ENCODE measurements at regions not wholly inside any gene's neighbourhood (a gene's known extent, or its start where the extent isn't known, plus 50 kb on each side); places are given as distances from the start of the nearest gene placed in this dataset.
"Not testable (repeated sequence)": the region's sequence is repeated elsewhere in the genome, so short reads cannot be mapped to it uniquely, and the experiment has no call there.

DNA sequence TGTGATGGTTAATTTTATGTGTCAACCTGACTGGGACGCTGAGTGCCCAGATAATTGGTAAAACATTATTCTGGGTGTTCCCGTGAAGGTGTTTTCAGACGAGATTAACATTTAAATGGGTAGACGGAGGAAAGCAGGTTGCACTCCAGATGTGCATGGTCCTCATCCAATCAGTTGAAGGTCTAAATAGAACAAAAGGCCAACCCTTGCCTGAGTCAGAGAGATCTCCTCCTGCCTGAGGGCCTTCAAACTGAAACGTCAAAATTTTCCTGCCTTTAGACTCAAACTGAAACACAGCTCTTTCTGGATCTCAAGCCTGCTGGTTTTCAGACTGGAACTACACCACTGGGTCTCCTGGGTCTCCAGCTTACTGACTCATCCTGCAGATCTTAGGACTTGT lies 73.5 kb downstream of the NPIPA8 start:
- DNase-seq (ENCODE audit: low read depth), result not testable (repeated sequence)

DNA sequence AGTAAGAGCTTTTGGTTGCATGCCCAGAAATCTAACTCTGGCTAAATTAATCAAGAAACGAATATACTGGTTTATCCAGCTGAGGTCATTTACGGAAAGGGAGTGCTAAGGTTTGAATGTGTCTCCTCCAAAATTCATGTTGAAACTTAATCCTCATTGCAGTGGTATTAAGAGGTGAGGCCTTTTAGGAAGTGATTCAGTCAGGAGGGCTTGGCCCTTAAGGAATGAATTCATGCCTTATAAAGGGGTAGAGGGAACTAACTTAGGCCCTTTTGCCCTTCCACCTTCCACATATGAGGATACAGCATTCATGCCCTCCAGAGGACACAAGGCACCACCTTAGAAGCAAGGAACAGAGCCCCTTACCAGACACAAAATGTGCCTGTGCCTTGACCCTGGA lies 74.7 kb downstream of the NPIPA8 start:
- DNase-seq (ENCODE audit: low read depth), result not testable (repeated sequence)

DNA sequence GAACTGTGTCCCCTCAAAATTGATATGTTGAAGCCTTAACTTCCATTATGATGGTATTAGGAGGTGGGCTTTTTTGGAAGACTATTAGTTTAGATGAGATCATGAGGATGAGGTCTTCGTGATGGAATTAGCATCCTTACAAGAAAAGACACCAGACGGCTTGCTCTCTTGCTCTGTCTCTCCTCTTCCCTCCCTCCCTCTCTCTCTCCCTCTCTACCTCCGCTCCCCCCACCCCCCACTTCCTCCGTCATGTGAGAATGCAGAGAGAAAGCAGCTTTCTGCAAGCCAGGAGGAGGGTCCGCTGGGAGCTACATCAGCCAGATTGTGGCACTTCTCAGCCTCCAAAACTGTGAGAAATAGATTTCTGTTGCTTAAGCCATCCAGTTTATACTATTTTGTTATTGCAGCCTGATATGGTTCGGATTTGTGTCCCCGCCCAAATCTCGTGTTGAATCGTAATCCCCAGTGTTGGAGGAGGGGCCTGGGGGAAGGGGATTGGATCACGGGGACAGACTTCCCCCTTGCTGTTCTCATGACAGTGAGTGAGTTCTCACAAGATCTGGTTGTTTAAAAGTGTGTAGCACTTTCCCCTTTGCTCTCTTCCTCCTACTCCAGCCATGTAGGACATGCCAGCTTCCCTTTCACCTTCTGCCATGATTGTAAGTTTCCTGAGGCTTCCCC lies 76.9 kb downstream of the NPIPA8 start:
- DNase-seq (ENCODE audit: low read depth), result not testable (repeated sequence)

DNA sequence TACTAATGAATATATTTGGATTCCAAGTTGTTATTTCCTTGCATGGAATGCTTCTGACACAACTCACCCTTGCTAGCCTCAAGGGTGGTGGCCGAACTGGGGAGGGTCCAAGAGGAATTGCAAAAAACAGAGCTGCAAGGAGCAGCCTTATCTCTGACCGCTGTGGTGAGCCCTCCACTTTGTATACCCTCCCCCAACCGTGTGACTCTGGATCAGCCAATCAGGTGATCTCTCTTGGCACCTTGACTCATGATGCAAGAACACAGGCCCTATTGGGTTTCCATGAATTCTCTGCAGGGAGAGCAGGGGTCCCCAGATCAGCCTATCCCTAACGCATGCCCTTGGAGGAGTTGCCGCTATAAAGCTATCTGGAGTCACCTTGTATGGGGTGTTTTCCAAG lies 83.6 kb downstream of the NPIPA8 start:
- not testable (repeated sequence) for DNase-seq (ENCODE audit: low read depth)

DNA sequence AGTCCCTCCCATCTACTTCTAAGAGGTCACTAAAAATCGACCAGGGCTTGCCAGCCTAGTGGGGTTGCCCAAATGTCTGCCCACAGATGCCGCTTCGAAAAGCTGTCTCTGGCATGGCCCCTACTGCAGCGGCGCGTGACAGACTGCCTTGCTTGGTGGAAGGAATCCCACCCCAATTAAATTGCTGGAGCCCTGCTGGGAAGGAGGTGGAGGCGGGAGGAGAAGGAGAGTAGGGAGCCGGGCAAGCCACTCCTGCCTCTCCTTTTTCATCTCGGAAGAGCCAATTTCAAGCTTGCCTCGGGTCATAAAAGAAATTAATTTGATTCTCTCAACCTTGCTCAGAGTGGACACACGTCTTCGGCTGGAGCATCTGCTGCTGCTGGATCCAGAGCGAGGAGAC lies 106.0 kb downstream of the NPIPA8 start:
- DNase-seq (ENCODE audit: low read depth), result not testable (repeated sequence)

DNA sequence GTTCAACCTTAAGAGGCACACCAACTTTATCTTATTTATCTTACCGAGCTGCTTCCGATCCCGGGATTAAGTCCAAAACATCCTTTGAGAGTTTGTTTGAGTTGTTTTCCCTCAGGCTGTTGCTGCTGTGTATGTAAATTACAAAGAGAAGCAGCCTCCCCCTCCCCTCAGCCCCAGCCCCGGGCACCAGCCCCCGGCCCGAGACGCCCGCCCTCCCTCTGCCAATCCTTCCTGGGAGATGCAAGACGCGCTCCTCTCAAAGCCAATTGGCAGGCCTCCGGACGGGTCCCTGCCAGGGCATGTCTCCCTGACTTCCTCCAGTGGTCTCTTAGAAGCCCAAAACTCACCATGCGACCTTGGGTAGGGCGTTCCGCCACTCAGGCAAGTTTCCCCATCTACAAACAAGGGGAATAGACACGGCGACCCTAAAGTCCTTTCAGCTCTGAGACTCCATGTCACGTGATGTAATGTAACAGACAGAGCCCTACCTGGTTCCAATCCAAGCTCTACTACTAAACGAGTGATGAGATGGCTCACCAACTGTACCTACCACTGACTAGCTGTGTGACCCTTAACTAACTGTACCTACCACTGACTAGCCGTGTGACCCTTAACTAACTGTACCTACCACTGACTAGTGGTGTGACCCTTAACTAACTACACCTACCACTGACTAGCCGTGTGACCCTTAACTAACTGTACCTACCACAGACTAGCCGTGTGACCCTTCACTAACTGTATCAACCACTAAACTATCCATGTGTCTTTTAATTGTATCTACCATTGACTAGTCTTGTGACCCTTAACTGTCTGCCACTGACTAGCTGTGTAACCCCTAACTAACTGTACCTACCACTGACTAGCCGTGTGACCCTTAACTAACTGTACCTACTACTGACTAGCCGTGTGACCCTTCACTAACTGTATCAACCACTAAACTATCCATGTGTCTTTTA lies 114.2 kb downstream of the NPIPA8 start:
- not testable (repeated sequence) for DNase-seq (ENCODE audit: low read depth)

DNA sequence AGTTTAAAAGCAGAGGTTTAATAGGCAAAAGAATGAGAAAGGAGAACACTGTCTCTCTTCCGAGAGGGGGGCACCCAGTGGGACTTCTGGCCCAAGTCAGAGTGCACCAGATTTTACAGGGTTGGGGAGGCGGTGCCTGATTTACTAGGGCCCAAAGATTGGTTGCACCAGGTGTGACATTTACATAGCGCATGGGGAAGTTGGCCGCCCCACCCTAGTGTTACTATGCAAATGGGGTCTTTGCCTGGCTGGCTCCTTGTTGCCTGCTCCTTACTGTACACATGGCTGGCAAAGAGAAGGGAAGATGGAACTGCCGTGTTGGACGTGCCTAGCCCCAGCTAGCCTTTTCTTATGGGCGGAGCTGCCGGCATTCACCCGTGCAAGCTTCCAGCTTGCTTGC lies 118.8 kb downstream of the NPIPA8 start:
- DNase-seq (ENCODE audit: low read depth), result not testable (repeated sequence)

DNA sequence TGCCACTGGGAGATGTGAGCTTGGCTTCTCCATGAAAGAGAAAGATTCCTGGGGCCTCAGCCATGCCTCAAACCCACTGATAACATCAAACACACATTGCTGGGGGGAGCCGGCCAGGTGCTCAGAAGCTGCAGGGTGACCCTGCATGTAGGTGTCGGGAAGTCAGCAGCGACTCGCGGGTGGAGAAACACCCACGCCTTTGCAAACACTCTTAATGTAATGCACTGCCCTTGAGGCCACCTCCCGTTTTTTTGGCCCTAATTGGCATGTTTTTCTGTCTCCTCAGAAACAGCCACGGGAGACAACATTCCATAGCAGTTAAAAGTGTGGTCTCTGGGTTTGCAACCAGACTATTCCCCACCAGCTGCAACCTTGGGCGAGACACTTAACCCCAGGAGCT lies 119.7 kb downstream of the NPIPA8 start:
- not testable (repeated sequence) for DNase-seq (ENCODE audit: low read depth)

DNA sequence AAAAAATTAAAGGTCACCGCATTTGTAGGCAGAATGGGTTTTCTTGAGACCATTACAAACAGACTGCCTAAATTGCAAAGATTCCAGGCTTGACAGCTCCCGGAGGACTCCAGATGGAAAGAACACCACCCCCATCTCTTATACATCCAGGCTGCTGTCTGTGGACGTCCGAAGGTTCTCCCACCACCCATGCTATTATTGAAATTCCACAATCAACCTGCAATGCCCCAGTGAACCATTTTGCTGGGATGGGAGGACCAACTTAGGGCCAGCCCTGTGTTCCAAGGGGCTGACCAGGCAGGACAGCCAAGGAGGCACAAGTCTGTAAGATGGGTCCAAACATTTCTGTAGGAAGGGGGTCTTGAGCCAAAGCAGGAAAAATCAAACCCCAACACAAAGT lies 122.7 kb downstream of the NPIPA8 start:
- DNase-seq (ENCODE audit: low read depth), result not testable (repeated sequence)

DNA sequence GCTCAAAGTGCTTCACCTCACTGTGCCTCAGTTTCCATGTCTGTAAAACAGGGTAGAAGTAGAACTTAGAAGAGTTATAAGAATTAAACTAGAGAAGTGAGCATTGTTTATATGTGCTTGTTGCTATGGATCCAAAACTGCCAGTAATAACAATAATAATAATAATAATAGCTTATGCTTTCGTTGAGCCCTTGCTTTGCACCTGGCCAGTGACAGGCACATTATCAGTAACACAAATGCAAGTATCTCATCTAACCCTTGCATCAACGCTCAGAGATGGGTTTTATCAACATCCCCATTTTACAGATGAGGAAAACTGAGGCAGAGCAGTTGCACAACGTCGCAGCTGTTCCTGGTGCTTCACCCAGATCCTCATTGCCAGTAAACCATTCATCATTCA lies 125.0 kb downstream of the NPIPA8 start:
- not testable (repeated sequence) for DNase-seq (ENCODE audit: low read depth)

DNA sequence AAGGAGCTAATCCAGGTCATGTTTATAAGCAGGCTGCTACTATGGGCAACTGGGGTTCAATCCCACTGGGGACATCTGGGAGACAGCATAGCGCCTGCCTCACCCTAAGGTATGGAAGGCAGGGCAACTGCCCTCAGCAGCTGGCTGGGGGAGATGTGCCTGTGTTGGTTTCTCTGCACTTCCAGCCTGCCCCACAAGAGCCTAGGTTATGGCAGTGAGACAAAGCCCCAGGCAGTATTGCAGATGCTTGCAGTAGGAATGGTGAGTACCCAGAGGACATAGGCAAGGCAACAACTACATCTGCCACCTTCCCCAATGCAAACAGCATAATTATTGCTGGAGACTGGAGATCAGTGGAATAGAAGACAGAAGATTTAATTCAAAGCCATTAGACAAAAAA lies 131.8 kb downstream of the NPIPA8 start:
- not testable (repeated sequence) for DNase-seq (ENCODE audit: low read depth)

DNA sequence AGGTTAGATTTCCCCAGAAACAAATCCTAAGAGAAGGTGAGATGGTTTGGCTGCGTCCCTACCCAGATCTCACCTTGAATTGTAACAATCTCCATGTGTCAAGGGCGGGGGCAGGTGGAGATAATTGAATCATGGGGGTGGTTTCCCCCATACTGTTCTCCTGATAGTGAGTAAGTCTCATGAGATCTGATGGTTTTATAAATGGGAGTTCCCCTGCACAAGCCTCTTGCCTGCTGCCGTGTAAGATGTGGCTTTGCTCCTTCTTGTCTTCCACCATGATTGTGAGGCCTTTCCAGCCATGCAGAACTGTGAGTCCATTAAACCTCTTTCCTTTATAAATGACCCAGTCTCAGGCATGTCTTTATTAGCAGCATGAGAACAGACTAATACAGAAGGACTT lies 132.2 kb downstream of the NPIPA8 start:
- not testable (repeated sequence) for DNase-seq (ENCODE audit: low read depth)

DNA sequence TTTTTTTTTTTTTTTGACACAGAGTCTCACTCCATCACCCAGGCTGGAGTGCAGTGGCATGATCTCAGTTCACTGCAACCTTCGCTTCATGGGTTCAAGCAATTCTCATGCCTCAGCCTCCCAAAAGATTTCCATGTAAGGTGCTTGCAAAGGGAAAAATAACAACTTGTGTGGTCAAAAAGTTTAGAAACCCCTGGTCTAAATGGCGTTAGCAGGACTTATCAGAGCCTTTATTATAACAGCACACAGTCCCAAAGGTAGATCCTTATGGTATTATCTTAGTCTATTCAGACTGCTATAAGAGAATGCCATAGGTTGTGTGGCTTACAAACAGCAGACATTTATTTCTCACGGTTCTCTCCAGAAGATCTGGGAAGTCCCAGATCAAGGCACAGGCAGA lies 135.0 kb downstream of the NPIPA8 start:
- DNase-seq (ENCODE audit: low read depth), result not testable (repeated sequence)

DNA sequence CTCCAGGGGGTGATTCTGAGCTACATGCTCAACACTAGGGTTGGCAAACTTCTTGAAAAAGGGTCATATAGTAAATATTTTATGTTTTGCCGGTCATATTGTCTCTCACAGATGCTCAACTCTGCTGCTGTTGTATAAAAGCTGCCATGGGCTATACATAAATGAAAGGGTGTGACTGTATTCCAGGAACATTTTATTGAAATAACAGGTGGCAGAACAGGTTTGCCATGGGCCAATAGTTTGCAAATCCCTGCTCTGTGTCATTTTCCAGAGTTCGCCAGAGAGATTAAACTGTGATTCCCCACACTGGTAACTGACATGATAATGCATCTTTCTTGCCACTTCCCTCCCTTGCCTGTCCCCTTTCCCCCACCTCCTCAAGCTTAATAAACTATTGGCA lies 144.1 kb downstream of the NPIPA8 start:
- DNase-seq (ENCODE audit: low read depth), result not testable (repeated sequence)

DNA sequence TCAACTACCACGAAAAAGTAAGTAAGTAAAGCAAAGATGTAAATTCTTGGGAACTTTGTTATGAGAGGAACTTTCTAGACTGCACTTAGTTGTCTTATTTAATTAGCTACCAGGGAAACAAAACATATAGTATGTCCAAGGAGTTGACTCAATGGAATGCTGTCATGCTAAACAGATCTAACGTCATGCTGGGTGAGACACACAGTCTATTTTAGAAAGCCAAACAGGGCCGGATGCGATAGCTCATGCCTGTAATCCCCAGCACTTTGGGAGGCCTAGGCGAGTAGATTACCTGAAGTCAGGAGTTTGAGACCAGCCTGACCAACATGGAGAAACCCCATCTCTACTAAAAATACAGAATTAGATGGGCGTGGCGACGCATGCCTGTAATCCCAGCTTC lies 146.4 kb downstream of the NPIPA8 start:
- not testable (repeated sequence) for DNase-seq (ENCODE audit: low read depth)

DNA sequence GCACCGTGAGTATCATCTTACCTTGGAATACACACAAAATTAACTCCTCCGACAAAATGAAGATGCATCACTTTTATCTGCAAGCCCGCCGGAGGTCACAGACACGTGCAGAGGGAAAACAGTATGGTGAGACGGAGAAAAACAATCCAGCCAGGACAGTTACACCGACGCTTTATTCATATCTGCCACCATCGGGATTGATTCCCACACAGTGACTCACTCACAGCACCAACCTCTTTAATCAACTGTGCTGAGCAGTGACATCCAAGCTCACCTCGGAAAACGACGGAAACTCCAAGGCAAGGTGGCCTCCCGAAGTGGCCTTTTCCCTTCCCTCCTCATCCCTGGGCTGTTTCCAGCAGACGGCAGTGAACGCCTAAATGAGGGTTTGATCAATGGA lies 151.8 kb downstream of the NPIPA8 start:
- DNase-seq (ENCODE audit: low read depth), result not testable (repeated sequence)

DNA sequence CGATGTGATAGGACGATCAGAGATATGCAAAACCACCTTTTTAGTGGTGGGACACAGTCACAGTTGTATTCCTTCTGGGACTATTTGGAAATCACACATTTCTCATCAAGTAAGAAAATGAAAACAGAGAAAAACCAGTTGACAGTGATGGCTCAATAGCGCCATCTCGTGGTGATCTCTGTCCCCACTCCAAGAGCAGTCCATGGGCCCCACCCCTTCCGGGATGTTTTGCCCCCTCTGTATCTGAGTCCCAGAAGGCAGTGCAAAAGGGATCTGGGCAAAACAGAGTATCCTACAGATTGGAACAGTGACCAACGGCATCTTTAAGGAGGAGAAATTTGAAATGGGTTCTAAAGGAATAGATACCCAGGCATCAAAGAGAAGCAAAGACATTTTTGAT lies 155.5 kb downstream of the NPIPA8 start:
- not testable (repeated sequence) for DNase-seq (ENCODE audit: low read depth)

DNA sequence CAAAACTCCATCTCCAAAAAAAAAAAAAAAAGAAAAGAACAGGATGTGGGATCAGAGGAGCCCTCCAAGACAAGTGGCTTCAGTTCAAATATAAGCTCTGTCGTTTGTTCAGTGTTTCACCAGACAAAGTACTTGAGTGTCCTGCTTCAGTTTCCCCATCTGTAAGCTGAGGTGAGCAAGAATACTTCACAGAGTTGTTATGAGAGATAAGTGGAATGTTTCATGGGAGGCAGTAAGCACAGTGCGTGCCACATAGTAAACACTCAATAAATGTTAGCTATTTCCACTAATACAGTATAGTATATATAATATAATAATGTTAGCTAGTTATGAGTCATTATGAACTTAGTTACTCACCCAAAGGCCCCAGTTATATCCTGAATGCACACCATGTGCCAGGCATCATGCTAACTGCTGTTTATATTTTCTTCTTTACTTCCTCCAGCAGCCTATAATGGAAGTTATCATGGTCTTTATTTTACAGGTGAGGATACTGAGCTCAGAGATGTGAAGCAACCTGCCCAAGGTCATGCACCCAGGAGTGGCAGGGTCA lies 162.5 kb downstream of the NPIPA8 start:
- not testable (repeated sequence) for DNase-seq (ENCODE audit: low read depth)

DNA sequence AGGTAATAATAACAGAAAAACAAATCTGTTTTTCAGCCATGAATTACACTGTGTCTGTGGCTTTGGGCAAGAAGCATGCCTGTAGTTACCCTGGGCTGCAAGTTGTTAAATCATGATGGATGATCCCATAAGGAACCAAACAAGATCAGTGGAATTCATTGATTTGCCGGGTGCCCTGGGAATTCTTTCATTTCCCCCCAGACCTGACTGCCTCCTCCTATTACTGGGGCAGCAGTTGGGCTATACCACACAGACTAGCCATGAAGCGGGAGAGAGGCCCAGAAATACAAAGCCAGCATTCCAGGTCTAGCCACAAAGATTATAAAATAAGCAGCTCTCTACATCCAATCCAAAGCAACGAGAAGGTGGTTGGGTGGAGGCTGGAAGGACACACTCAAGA lies 174.2 kb downstream of the NPIPA8 start:
- not testable (repeated sequence) for DNase-seq (ENCODE audit: low read depth)

DNA sequence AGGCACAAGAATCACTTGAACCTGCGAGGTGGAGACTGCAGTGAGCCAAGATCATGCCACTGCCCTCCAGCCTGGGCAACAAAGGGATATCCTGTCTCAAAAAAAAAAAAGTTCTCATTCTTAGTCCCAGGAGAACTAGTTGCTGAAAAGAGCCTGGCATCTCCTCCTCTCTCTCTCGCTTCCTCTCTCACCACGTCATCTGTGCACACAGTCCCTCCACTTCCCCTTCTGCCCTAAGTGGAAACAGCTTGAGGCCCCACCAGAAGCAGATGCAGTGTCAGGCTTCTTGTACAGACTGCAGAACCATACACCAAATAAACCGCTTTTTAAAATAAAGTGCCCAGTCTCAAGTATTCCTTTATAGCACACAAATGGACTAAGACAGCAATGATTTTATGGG lies 175.3 kb downstream of the NPIPA8 start:
- DNase-seq (ENCODE audit: low read depth), result not testable (repeated sequence)

DNA sequence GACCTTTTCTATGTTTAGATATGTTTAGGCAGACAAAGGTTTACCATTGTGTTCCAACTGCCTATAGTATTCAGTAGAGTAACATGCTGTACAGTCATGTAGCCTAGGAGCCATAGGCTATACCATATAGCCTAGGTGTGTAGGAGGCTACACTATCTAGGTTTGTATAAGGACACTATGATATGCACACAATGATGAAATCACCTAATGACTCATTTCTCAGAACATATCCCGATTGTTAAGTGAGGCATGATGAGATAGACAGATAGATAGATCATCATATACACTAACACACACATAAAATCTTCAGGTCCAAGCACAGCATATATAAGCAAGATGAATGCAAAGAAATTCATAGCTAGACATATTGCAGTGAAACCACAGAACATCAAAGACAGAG lies 177.4 kb downstream of the NPIPA8 start:
- not testable (repeated sequence) for DNase-seq (ENCODE audit: low read depth)

DNA sequence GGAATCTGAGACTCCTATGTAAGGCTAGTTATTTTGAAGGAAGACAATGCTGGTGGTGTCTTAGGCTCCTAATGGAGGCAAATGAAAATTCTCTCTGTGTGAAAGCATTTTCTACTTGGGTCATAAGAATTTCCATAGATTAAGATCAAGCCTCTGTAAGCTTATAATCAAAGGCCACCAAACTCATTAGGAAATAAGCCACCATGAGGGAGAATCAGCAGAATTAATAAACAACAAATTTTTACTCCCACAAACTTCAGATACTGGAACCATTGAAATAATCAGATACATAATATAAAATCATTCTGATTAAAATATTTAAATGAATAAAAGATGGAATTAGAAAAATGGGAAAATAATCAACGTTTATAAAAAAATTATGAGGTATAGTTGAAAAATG lies 178.7 kb downstream of the NPIPA8 start:
- DNase-seq (ENCODE audit: low read depth), result not testable (repeated sequence)

DNA sequence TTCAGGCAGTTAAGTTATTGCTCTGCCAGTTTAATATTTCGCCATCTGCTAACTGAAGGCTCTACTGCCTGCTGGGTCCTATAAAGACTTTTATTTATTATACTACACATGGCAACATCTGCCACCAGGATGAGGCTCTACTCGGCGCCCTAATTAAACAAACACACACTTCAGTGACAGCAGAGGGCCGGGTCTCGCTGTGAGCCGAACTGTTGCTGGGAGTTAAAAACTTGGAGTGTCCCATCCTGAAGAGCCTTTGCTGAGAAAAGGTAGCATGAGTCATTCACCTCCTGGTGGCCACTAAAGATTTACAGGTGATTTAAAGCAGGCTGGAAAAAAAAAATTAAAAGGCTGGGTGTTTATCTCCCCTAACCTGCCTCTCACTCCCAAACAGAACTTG lies 183.7 kb downstream of the NPIPA8 start:
- DNase-seq (ENCODE audit: low read depth), result not testable (repeated sequence)

Measured in M059J (cell line).